GM19395 (cell line): ENCODE measurements at regions not wholly inside any gene's neighbourhood (a gene's known extent, or its start where the extent isn't known, plus 50 kb on each side); places are given as distances from the start of the nearest gene placed in this dataset.
"Not testable (repeated sequence)": the region's sequence is repeated elsewhere in the genome, so short reads cannot be mapped to it uniquely, and the experiment has no call there.

Experiments
- ATAC-seq: cut with Tn5 transposase; IDR thresholded peaks from one replicate; pipeline ENCODE4 v1.9.1; 2021; ENCODE audit warnings: mild to moderate bottlenecking, moderate library complexity; ENCODE audit not compliant: unreplicated experiment

- ATAC-seq, result no peak
These were observed 685.7 kb downstream of the MECOM start for GRCh38 chr3:168977716-168978374.

- ATAC-seq, result no peak
These were observed 686.5 kb downstream of the MECOM start for GRCh38 chr3:168976969-168977368.

DNA sequence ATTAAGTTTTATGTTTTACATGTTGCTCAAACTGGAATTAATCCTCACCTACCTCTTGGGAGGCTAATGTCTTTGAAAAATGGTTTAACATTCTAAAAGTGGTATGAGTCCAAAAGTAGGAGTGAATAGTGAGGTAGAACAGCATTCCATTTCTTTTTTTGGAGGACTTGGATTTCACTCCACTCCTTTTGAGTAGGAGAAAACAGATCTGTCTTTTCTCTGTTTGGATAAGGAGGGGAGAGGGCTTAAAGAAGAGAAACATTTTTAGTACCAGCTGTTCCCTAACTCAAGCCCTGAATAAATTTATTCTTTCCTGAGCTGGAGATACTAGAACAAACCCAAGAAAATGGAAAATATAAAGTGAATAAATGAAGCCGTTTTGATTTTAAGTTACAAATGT, 687.9 kb downstream of the MECOM start:
- ATAC-seq, result no peak

DNA sequence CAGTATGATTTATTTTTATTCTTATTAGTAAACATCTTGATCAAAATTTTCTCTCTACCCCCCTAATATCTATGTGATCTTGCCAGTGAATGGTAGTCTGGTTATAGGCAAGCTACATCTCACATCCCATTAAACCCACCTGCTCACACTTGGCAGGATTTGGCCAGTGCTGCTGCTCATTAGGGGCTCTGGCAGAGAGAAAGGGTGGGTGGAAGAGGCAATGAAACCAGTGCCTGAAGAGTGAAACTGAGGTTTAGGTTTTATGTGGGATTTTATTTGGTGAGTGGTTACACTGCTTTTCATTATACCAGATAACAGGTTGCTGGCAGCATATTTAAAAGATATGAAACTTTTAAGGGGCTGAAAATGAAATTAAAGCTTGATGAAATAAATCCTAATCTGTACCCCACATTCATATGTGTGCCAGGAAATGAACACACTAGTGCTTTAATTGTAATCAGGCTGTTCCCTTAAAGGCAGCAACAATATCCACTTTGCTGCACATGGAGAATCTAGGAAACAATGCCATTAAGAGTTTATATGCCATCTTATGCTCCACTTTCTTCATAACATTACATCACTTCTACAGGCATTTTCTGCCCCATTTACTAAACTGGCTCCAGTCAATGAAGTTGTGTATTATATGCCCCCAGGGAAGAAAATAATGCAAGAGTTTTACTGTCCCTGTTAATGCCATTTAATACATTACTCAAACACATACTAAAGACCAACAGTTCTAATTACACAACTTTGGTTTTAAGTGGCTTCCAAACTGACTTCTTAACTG, 688.7 kb downstream of the MECOM start:
- no peak for ATAC-seq

- ATAC-seq, result no peak
These were observed 689.6 kb downstream of the MECOM start for GRCh38 chr3:168973897-168974296.

DNA sequence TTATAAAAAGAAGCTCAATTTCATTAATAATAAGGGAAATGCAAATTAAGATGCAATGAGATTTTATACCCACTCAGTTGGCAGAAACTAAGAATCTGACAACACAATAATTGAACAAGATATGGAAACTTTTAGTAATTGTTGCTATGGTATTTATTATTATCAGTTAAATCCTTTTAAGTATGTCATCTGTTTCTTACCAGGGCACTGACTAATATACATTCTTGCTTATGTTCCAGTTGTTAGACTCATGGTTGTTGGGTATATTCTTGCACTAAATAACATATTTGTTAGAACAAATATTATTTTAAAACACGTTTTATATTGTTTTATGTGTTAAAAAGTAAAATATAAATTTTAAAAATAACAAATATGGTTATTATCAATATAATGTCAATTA, 690.3 kb downstream of the MECOM start:
- ATAC-seq, result no peak

GRCh38 chr3:168968609-168969008, 694.9 kb downstream of the MECOM start:
- no peak for ATAC-seq

DNA sequence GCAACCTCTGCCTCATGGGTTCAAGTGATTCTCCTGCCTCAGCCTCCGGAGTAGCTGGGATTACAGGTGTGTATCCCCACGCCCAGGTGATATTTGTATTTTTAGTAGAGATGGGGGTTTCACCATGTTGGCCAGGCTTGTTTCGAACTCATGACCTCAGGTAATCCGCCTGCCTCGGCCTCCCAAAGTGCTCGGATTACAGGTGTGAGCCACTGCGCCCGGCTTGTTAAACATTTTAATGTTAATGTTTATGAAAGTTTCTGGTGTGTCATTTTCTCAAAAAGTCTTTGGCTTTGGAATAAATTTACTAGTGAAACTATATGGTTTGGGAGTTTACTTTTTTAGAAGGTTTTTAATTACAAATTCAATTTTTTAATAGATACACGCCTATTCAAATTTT, 698.8 kb downstream of the MECOM start:
- no peak for ATAC-seq

- no peak for ATAC-seq
These were observed 702.2 kb downstream of the MECOM start for GRCh38 chr3:168961271-168961670.

DNA sequence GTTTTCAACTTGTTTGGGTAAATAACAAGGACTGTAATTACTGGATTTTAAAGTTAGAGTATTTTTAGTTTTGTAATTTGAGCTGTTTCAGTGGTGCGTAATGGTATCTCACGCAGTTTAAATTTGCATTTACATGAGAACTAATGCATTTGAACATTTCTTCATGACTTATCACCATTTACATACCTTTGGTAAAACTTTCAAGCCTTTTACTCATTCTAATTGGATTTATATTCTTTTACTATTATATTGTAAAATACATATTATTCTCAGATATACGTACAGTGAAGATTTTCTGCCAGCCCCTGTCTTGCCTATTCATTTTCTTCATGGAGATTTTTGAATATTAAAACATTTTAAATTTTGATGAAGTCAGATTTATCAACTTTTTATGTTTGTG, 703.8 kb downstream of the MECOM start:
- no peak for ATAC-seq

DNA sequence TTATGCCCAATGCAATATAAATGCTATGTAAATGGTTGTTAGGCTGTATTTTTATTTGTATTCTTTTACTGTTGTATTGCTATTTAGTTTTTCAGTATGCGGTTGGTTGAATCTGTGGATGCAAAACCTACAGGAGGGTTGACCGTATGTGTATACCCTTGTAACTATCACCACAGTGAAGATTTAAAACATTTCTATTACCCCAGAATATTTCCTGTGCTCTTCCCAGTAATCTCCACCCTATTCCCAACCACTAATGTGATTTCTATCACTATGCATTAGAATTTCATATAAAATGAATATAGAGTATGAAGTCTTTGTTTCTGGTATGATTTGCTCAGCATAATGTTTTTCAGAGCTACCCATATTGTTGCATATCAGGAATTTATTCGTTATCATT, 705.0 kb downstream of the MECOM start:
- ATAC-seq, result no peak

GRCh38 chr3:168956076-168956475, 707.4 kb downstream of the MECOM start:
- no peak for ATAC-seq

DNA sequence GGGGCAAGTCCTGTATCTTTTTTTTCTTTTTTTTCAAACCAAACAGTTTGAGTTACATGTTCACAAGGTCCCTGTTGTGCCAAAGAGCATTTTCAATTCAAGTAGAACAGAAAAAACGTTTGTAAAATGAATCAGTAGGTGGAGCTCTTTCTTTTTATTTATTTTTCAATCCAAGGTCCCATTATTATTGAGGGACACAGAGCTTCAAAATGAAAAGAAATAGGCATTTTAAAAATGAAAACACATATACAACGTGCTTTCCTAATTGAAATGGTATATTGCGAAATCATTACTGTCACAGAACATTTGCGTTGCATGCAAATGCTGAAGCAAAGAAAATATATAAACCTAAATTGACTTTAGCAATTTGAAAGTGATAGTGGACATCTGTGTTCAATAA, 711.0 kb downstream of the MECOM start:
- no peak for ATAC-seq

GRCh38 chr3:168951884-168952283, 711.6 kb downstream of the MECOM start:
- ATAC-seq, result no peak

DNA sequence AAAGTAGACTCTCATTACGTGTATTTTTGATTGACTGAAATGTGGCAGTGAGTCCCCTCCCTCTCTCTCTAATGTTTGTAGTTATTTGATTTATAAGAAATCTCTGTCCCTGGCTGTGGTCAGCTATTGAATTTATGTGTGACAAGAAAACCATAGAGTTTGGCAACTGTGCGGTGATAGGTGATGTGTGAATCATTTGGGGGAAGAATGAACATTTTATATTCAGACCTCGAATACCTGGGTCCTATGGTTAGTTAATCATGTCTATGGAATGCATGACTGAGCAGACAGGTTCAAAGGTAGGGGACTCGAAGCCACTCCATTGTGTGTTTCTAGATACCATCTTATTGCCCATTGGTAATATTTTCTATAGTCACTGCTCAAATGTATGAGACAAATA, 712.1 kb downstream of the MECOM start:
- no peak for ATAC-seq

- no peak for ATAC-seq
These were observed 712.9 kb downstream of the MECOM start for GRCh38 chr3:168950622-168951021.

GRCh38 chr3:168939651-168940238, 723.8 kb downstream of the MECOM start:
- ATAC-seq, result no peak

- ATAC-seq, result no peak
These were observed 729.9 kb downstream of the MECOM start for GRCh38 chr3:168933614-168934013.

- ATAC-seq, result not testable (repeated sequence)
These were observed 733.5 kb downstream of the MECOM start for GRCh38 chr3:168929997-168930396.

GRCh38 chr3:168926426-168926825, 737.1 kb downstream of the MECOM start:
- ATAC-seq, result no peak

DNA sequence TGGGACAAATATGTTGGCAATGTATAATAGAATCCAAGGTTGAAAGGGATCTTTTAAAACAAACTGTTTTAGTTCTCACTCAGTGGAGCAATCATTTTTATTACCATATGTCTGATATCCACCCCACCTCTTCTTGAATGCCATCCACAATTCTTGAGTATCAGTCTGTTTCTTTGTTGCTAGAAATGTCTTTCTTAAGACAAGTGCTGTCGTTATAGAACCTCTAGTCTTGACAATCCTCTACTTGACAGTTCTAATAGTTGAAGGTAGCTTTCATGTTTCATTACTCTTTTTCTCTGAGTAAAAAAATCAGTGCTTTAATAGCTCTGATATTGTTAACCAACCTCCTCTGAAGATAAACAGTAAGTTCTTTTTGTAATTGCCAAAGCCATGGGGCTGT, 737.9 kb downstream of the MECOM start:
- ATAC-seq, result no peak

DNA sequence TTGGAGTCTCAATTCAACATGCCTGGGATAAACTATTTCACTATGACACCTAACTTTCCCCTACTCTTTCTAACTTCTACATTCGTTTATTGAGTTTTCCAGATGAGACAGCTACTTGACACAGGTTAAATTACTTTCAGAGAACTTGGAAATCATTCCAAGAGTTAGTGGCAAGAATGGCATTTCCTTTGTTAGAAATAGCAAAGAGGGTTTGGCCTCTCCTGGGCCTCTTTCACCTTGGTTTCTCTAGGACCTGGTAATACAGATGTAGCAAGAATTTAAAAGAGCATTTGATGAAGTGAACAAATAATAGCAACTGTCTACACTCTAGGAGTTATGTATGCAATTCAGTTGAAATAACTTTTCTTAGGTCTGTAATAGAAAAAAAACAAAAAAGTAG, 748.9 kb downstream of the MECOM start:
- no peak for ATAC-seq
